OCI-LY3 (cell line): ENCODE measurements at regions not wholly inside any gene's neighbourhood (a gene's known extent, or its start where the extent isn't known, plus 50 kb on each side); places are given as distances from the start of the nearest gene placed in this dataset.

Source experiments
- H2AFZ ChIP-seq: fragments of 200-600, 300-600 bp; shearing (Covaris generic); 2 replicates; pipeline ENCODE4 v1.6.0; 2014; ENCODE audit warnings: antibody characterized with exemption, low read depth, low read length
- H3K27ac ChIP-seq: fragments of 200-600, 300-600 bp; sonication (generic); 2 replicates; pipeline ENCODE4 v1.5.1; 2014; ENCODE audit warnings: mild to moderate bottlenecking, low read length, moderate library complexity, mixed read lengths
- H3K27me3 ChIP-seq: fragments of 200-600, 300-600 bp; sonication (generic); 2 replicates; pipeline ENCODE4 v1.6.1; 2014; ENCODE audit warnings: low read depth, low read length, mixed read lengths
- H3K36me3 ChIP-seq: fragments of 200-600, 300-600 bp; sonication (generic); replicated peaks from 2 replicates; pipeline ENCODE3; 2014; ENCODE audit warnings: low read depth, low read length, mixed read lengths
- H3K4me1 ChIP-seq: fragments of 300-600, 200-600 bp; sonication (generic); 2 replicates; pipeline ENCODE4 v1.6.1; 2014; ENCODE audit warnings: low read length, mixed read lengths
- H3K4me2 ChIP-seq: fragments of 200-600, 300-600 bp; sonication (generic); 2 replicates; pipeline ENCODE4 v1.6.1; 2014; ENCODE audit warnings: low read length, mixed read lengths
- H3K4me3 ChIP-seq: fragments of 300-600, 200-600 bp; sonication (generic); 2 replicates; pipeline ENCODE4 v1.5.1; 2014; ENCODE audit warnings: antibody characterized with exemption, mild to moderate bottlenecking, low read length, moderate library complexity
- H3K79me2 ChIP-seq: fragments of 300-600, 200-600 bp; shearing (Covaris generic); 2 replicates; pipeline ENCODE4 v1.6.1; 2014; ENCODE audit warnings: mild to moderate bottlenecking, low read length, mixed read lengths
- H3K9ac ChIP-seq: fragments of 300-600, 200-600 bp; shearing (Covaris generic); 2 replicates; pipeline ENCODE4 v1.6.0; 2014; ENCODE audit warnings: mild to moderate bottlenecking, low read length, moderate library complexity
- H3K9me3 ChIP-seq: fragments of 200-600, 300-600 bp; shearing (Covaris generic); 2 replicates; pipeline ENCODE4 v1.6.1; 2014; ENCODE audit warnings: low read length, mixed read lengths; ENCODE audit not compliant: insufficient read depth
- H4K20me1 ChIP-seq: fragments of 200-600, 300-600 bp; sonication (generic); 2 replicates; pipeline ENCODE4 v1.6.1; 2016; ENCODE audit warnings: low read length, mixed read lengths; ENCODE audit not compliant: insufficient read depth
- CTCF ChIP-seq: fragments of 200-600, 300-600 bp; sonication (generic); IDR thresholded peaks from 2 replicates; pipeline ENCODE4 v1.5.1; 2014; ENCODE audit warnings: antibody characterized with exemption, low read length, low read depth
- EZH2phosphoT487 ChIP-seq: fragments of 200-600 bp; shearing (Covaris generic); IDR thresholded peaks from 2 replicates; pipeline ENCODE4 v1.6.1; 2018; ENCODE audit warnings: antibody characterized with exemption, mixed run types, low read depth

- Histone ChIP-seq H3K4me1 (peaks cover 30% of the 10 kb centered on the region), H3K4me3 (peak overlapping the region; percentile 79), H3K9me3 (0 out of 2 replicates have a peak, but pooled peaks cover 5% of the 10 kb centered on the region), H2AFZ (peak overlapping the region; percentile 81), H3K36me3 (no peaks in the 10 kb centered on the region), H3K4me2 (peak overlapping the region; percentile 99), H3K27me3 (no peaks in the 10 kb centered on the region), H3K9ac (peak overlapping the region; percentile 81), H3K79me2 (no peaks in the 10 kb centered on the region), H4K20me1 (no peaks in the 10 kb centered on the region), H3K27ac (peak overlapping the region; percentile 91)
- TF ChIP-seq EZH2phosphoT487 = no peak
- no peak for TF ChIP-seq CTCF
These were observed 63.0 kb upstream of the MED9 start for GRCh38 chr17:17413821-17414220.

GRCh38 chr17:17414341-17414805, 62.4 kb upstream of the MED9 start:
- Histone ChIP-seq H3K27ac (peak overlapping the region; percentile 91), H3K79me2 (no peaks in the 10 kb centered on the region), H3K4me1 (peaks cover 30% of the 10 kb centered on the region), H3K9ac (peak overlapping the region; percentile 81), H3K27me3 (no peaks in the 10 kb centered on the region), H2AFZ (peak overlapping the region; percentile 81), H3K4me2 (peak overlapping the region; percentile 99), H3K36me3 (no peaks in the 10 kb centered on the region), H3K4me3 (peak overlapping the region; percentile 79), H3K9me3 (0 out of 2 replicates have a peak, but pooled peaks cover 5% of the 10 kb centered on the region), H4K20me1 (no peaks in the 10 kb centered on the region)
- TF ChIP-seq EZH2phosphoT487 = no peak
- TF ChIP-seq CTCF = no peak

GRCh38 chr17:17415006-17415405, 61.8 kb upstream of the MED9 start:
- H3K4me1 ChIP-seq = peaks cover 30% of the 10 kb centered on the region
- H4K20me1 ChIP-seq = no peaks in the 10 kb centered on the region
- H3K79me2 ChIP-seq = no peaks in the 10 kb centered on the region
- H3K9me3 ChIP-seq = 0 out of 2 replicates have a peak, but pooled peaks cover 5% of the 10 kb centered on the region
- peak overlapping the region; percentile 81; the same call in 1 of the 2 replicates for H3K9ac ChIP-seq
- H3K27me3 ChIP-seq = no peaks in the 10 kb centered on the region
- no peaks in the 10 kb centered on the region for H3K36me3 ChIP-seq
- no peak for TF ChIP-seq CTCF
- TF ChIP-seq EZH2phosphoT487 = no peak
- peak overlapping the region; percentile 99 for H3K4me2 ChIP-seq
- H3K4me3 ChIP-seq = peak overlapping the region; percentile 79
- H3K27ac ChIP-seq = peak overlapping the region; percentile 91
- peak overlapping the region; percentile 81 for H2AFZ ChIP-seq

- Histone ChIP-seq H3K27ac (peak overlapping the region; percentile 91), H3K36me3 (no peaks in the 10 kb centered on the region), H3K4me3 (peak overlapping the region; percentile 25; the same call in 1 of the 2 replicates), H3K9ac (peak overlapping the region; percentile 8; the same call in 1 of the 2 replicates), H4K20me1 (no peaks in the 10 kb centered on the region), H3K9me3 (0 out of 2 replicates have a peak, but pooled peaks cover 5% of the 10 kb centered on the region), H3K79me2 (no peaks in the 10 kb centered on the region), H3K4me2 (peak overlapping the region; percentile 42), H2AFZ (0 out of 2 replicates have a peak overlapping the region, but pooled peaks have one; percentile 72), H3K4me1 (peaks cover 30% of the 10 kb centered on the region), H3K27me3 (no peaks in the 10 kb centered on the region)
- TF ChIP-seq CTCF = no peak
- TF ChIP-seq EZH2phosphoT487 = no peak
These were observed 60.8 kb upstream of the MED9 start for GRCh38 chr17:17416007-17416399.
